GM21528 (cell line): ENCODE measurements at regions not wholly inside any gene's neighbourhood (a gene's known extent, or its start where the extent isn't known, plus 50 kb on each side); places are given as distances from the start of the nearest gene placed in this dataset.
"Not testable (repeated sequence)": the region's sequence is repeated elsewhere in the genome, so short reads cannot be mapped to it uniquely, and the experiment has no call there.

Experiments
- ATAC-seq: cut with Tn5 transposase; IDR thresholded peaks from one replicate; pipeline ENCODE4 v1.9.1; 2021; ENCODE audit warnings: mild to moderate bottlenecking, moderate library complexity; ENCODE audit not compliant: unreplicated experiment, low FRiP score

DNA sequence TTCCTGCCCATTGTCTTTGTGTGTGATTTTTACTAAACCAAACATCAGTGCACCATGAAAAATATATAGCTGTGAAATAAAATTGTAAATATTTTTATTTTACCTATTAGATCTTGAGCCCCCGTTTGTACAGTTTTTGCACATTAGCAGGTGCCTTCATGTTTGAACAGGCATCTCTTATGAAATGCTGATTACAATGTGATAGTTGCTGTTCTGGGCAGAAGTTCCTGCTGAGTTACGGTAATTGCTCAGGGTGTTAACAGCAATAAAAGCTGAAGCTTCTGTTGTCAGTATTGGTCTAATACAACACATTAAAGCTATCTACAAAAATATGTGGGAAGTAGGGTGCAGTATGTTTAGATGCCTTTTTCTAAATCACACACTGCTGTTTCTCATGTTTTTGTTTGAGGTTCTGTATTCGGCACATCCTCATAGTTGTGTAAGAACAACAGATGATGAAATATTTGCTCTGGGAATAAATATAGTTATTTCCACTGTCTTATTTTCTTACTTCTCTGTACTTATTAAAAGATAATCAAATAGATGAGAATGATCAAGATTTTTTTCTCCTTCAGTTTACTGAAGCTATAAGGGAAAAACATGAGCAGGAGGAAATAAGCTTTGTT, 173.8 kb upstream of the GOLGA6L22 start:
- not testable (repeated sequence) for ATAC-seq

- ATAC-seq: not testable (repeated sequence)
Measured at GRCh38 chr15:22291054-22291453, 167.6 kb upstream of the GOLGA6L22 start.

DNA sequence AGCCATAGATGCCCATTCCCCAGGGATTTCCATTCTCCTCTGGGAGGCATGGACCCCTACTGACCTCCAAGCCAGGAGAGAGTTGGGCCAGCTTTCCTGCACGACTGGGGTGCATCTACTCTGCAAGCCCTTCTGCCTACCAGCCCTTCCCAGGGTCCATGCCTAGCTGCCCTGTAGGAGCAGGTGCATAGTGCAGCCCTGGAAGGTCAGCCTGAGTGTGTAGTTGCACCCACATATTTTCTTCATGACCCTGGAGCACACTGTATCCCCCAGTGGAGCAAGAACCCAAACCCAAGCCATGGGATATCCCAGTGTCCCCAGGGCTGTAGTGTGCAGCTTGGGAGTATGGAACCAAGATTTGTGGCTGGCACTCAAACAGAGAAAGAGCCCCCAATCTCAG, 155.6 kb upstream of the GOLGA6L22 start:
- ATAC-seq: not testable (repeated sequence)
